T-helper 1 cell treated with Interleukin-12 subunit alpha and Interleukin-12 subunit beta and Interleukin-4 antibody, amounts not matched to agents 30 ng/mL and 1 ng/mL, for 36 hours (primary cell): ENCODE measurements at regions not wholly inside any gene's neighbourhood (a gene's known extent, or its start where the extent isn't known, plus 50 kb on each side); places are given as distances from the start of the nearest gene placed in this dataset.

Experiments
- intact Hi-C: fragments of 100-400 bp; cut with micrococcal nuclease; formaldehyde crosslinking; loops from one replicate; pipeline ENCODE4 v1.15.1; 2024

- intact Hi-C loops, result no loop called here
Measured at GRCh38 chr5:86768699-86769202, 151.0 kb downstream of the COX7C start.

DNA sequence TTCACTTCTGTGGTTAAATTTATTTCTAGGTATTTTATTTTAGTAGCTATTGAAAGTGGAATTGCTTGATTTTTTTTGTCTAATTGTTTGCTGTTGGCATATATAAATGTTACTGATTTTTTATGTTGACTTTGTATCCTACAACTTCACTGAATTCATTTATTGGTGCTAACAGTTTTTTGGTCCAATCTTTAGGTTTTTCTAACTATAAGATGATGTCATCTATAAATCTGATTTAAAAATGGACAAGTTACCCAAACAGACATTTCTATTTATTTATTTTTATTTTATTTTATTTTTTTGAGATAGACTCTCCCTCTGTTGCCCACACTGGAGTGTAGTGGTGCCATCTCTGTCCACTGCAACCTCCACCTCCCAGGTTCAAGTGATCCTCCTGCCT, 162.3 kb downstream of the COX7C start:
- intact Hi-C loops, result no loop called here

DNA sequence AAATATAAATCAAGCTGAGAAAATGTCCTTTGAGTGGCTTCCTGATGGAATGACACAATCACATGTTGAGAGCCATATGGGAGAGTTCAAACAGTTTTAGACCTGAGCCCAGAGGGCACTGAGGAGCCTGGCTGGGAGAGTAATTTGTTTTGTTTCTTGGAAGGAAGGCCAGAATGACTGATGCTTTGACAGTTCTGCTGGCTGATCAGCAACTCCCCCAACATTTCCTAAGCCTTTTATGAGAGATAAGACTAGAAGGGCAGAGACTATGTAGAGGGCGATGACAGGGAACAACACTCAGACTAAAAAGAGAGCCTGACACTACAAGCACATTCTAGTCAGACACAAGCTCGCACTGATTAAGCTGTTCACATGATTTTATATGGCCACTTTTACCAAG, 169.2 kb downstream of the COX7C start:
- intact Hi-C loops, result no loop called here

GRCh38 chr5:86795659-86796058, 177.9 kb downstream of the COX7C start:
- intact Hi-C loops, result no loop called here

GRCh38 chr5:86797677-86798076, 179.9 kb downstream of the COX7C start:
- intact Hi-C loops, result no loop called here

DNA sequence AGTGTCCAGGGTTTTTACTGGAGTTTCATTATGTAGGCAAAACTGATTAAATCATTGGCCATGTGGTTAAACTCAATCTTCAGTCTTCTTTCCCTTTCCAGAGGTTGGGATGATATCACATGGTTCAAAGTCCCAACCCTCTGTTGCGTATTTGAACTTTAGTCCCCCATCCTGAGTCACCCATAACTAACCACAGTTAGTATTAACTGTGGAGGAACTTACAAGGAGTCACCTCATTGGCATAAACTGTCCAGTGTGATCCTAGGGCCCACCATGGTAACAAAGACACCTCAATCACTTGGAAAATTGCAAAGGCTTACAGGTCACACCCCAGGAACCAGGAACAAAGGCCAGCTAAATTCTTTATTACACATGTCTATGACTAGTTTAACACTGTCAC, 188.5 kb downstream of the COX7C start:
- intact Hi-C loops, result no loop called here

DNA sequence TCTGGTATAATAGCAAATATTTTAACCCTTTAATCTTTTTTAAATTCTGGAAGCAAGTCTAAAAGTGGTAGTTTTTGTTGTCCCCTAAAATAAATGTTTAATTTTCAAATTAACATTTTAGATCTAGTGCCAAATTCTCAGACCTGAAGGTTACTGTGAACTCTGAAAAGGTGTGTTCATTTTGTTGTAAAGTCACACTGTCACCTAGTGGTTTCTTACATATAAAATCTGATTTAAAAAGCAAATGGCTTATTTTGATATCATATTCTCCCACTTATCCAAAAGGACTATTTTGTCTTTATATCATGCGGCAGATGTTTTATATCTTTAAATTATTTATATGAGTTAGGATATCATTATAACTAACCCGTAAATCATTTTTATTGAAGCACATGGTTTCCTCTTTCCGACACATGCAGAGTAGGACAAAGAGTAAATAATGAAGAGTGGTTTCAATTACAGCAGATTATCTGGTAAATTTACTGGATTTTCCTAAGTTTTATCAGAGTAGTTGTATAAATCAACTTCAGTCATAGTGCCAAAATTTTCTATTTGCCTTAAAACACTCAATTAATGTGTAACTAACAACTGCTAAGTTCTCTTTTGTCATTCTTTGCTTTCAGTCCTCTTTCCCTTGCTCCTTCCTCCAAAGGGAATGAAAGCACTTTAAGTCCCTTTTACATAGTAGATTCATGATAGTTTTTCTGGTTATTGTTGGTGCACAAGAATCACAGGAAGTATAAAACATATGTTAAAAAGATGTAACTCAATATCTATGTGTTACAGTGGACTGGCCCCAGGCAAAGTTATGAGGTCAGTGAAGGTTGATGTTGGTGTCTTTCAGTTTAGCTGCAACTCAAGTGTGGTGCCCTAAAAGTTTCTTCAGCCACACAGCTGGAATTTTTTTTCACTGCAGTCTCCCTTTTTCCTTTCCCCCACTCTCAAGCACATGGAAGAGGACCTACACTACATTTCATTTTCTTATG, 189.6 kb downstream of the COX7C start:
- intact Hi-C loops, result no loop called here

- intact Hi-C loops, result no loop called here
Measured at GRCh38 chr5:86814315-86814714, 196.6 kb downstream of the COX7C start.

GRCh38 chr5:86814907-86815306, 197.2 kb downstream of the COX7C start:
- intact Hi-C loops, result no loop called here

GRCh38 chr5:86824637-86825036, 206.9 kb downstream of the COX7C start:
- intact Hi-C loops, result no loop called here

DNA sequence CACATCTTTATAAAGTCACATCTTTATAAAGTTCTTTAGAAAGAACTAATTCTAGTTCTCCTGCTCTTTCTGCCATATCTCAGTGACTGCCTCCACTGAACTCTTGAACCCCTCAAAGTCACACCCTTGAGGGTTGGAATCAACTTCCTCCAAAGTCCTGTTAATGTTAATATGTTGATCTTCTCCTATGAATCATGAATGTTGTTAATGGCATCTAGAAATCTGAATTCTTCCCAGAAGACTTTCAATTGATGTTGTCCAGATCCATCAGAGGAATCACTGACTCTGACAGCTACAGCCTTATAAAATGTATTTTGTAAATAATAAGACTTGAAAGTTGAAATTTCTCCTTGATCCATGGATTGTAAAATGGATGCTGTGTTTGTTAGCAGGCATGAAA, 213.4 kb downstream of the COX7C start:
- intact Hi-C loops, result no loop called here

- intact Hi-C loops, result no loop called here
Measured at GRCh38 chr5:86833868-86834267, 216.1 kb downstream of the COX7C start.

- intact Hi-C loops, result no loop called here
Measured at GRCh38 chr5:86837610-86838009, 219.9 kb downstream of the COX7C start.

DNA sequence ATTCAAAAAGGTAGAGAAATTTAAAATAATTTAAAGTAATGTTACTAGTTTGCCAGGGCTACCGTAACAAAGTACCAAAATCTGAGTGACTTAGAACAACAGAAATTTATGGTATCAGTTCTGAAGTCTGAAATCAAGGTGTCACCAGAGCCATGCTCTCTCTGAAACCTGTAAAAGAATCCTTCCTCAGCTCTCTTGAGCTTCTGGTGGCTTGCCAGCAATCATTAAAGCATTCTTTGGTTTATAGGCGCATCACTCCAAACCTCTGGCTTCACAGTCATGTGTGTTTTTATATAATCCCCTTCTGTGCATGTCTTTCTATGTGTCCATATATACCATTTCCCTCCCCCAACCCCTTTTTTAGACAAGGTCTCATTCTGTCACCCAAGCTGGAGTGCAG, 220.3 kb downstream of the COX7C start:
- intact Hi-C loops, result no loop called here

GRCh38 chr5:86841000-86841644, 223.4 kb downstream of the COX7C start:
- intact Hi-C loops, result no loop called here

GRCh38 chr5:86858442-86858841, 240.7 kb downstream of the COX7C start:
- intact Hi-C loops, result no loop called here

GRCh38 chr5:86861512-86861911, 243.8 kb downstream of the COX7C start:
- intact Hi-C loops, result no loop called here

DNA sequence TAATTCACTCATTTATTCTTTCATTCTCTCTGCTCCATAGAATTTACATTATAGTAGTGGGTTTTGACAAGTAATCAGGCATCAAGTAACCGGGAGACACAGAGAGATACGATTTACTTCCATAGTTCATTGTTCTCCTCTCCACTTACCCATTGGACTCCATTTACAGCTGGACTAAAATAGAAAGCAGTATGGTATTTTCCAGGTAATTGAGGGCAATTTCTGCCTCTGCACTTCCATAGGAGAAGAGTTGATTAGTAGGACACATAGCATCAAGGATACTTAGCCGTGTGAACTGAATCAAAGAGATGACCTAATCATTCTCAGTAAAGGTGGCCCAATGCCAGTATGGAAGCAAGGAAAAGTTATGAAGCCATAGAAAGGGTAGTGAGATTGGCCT, 244.4 kb downstream of the COX7C start:
- intact Hi-C loops, result no loop called here

GRCh38 chr5:86864051-86864450, 246.3 kb downstream of the COX7C start:
- intact Hi-C loops, result no loop called here

- intact Hi-C loops, result no loop called here
Measured at GRCh38 chr5:86865256-86865785, 247.6 kb downstream of the COX7C start.

DNA sequence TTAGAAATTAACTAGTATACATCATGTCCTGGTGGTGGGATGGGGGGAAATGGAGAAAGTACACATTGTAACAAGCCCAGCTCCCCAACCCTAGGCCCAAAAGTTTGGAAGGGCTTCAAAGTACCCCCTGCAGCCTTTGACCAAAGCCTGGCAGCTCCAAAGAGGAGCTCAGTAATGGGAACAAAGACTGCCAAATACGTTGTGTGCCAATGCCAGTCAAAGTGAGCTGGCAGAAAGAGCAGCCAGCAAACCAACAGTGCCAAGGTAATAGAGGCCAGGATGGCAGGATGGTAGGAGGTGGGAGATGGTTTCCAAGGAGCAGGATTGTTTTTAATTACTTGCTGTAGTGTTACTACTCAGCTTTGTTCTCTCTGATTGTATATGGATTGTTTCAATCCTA, 248.3 kb downstream of the COX7C start:
- intact Hi-C loops, result no loop called here

DNA sequence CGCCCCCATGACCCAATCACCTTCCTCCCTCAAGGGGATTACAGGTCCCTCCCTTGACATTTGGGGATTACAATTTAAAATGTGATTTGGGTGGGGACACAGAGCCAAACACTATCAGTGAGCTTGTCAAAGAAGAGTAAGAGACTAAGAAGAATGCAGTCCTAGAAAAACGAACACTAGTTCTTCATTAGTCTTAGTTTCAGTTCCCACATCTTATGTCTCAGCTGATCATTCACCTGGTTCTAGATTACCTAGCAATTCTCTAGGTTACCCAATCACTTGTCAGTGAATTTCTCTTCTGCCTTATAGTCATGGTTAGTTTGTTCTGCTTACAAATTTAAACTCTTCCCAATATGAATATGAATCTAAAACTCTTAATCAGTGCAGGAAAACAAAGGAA, 251.5 kb downstream of the COX7C start:
- intact Hi-C loops, result no loop called here
